ENCODE measurements at regions not wholly inside any gene's neighbourhood (a gene's known extent, or its start where the extent isn't known, plus 50 kb on each side); places are given as distances from the start of the nearest gene placed in this dataset.

DNA sequence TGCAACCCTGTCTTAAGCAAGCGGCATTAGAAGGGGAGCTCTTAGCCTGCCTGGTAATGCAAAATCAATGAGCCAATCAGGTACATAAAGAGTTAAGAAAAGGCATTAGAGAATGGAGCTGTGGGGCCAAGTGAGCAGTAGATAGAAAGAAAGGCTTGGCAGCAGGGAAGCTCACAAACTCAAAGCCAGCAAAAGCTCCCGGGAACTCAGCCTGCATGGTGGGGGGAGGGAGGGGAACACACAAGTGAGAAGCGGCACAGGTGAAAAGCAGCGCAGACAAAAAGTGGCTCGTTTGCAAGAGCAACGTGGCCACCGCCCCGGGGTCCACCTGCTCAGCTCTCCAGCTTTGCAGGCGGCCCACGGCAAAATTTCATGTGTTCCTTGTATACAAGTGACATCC, 818.5 kb downstream of the FAM133A start:
- no peaks in the 10 kb centered on the region for H3K36me3 ChIP-seq
- TF ChIP-seq POLR2AphosphoS5 (IDR thresholded peaks at IDR 0.05) = no peak
- TF ChIP-seq, protein P1, sequence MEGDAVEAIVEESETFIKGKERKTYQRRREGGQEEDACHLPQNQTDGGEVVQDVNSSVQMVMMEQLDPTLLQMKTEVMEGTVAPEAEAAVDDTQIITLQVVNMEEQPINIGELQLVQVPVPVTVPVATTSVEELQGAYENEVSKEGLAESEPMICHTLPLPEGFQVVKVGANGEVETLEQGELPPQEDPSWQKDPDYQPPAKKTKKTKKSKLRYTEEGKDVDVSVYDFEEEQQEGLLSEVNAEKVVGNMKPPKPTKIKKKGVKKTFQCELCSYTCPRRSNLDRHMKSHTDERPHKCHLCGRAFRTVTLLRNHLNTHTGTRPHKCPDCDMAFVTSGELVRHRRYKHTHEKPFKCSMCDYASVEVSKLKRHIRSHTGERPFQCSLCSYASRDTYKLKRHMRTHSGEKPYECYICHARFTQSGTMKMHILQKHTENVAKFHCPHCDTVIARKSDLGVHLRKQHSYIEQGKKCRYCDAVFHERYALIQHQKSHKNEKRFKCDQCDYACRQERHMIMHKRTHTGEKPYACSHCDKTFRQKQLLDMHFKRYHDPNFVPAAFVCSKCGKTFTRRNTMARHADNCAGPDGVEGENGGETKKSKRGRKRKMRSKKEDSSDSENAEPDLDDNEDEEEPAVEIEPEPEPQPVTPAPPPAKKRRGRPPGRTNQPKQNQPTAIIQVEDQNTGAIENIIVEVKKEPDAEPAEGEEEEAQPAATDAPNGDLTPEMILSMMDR (IDR thresholded peaks at IDR 0.05) = no peak
- TF ChIP-seq EP300 (IDR thresholded peaks at IDR 0.05) = no peak
- no peak for TF ChIP-seq POLR2A (IDR thresholded peaks at IDR 0.05)
- no peak overlapping the region for H3K4me3 ChIP-seq
- no peak for DNase-seq (ENCODE audit: low spot score in 2 of 2)
- no peaks in the 10 kb centered on the region for H3K9me3 ChIP-seq
- H3K4me1 ChIP-seq = no peaks in the 10 kb centered on the region
- 51% methylated on average over 10 of the region's 10 CpGs for WGBS
- H3K27me3 ChIP-seq = no peaks in the 10 kb centered on the region
- no peak overlapping the region for H3K27ac ChIP-seq

- WGBS = 67% methylated on average over 6 of the region's 6 CpGs
- no peak for DNase-seq (ENCODE audit: low spot score in 2 of 2)
- Histone ChIP-seq H3K27me3 (no peaks in the 10 kb centered on the region), H3K4me3 (no peak overlapping the region), H3K9me3 (no peaks in the 10 kb centered on the region), H3K36me3 (no peaks in the 10 kb centered on the region), H3K27ac (no peak overlapping the region), H3K4me1 (no peaks in the 10 kb centered on the region)
- TF ChIP-seq POLR2A (IDR thresholded peaks at IDR 0.05) (no peak), EP300 (IDR thresholded peaks at IDR 0.05) (no peak), POLR2AphosphoS5 (IDR thresholded peaks at IDR 0.05) (no peak)
- TF ChIP-seq, protein P1 (IDR thresholded peaks at IDR 0.05) = no peak
Observed at GRCh38 chrX:94493405-94493804, 819.4 kb downstream of the FAM133A start.

DNA sequence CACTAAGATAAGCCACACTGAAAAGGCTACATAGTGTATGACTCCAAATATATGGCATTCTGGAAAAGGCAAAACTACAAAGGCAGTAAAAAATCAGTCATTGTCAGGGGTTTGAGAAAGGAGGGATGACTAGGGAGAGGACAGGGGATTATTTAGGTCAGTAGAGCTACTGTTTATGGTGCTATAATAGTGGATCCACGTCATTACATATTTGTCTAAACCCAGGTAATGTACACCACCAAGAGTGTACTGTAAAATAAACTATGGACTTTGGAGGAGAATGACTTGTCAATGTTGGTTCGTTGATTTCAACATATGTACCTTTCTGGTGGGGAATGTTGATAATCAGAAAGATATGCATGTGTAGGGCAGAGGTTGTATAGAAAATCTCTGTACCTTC, 837.6 kb downstream of the FAM133A start:
- WGBS = 52% methylated on average over 2 of the region's 2 CpGs
- Histone ChIP-seq H3K4me3 (no peak overlapping the region), H3K27ac (no peak overlapping the region), H3K4me1 (no peaks in the 10 kb centered on the region), H3K27me3 (no peaks in the 10 kb centered on the region), H3K36me3 (no peaks in the 10 kb centered on the region), H3K9me3 (no peaks in the 10 kb centered on the region)
- no peak for TF ChIP-seq EP300 (IDR thresholded peaks at IDR 0.05)
- no peak for TF ChIP-seq POLR2A (IDR thresholded peaks at IDR 0.05)
- TF ChIP-seq POLR2AphosphoS5 (IDR thresholded peaks at IDR 0.05) = no peak
- TF ChIP-seq, protein P1 (IDR thresholded peaks at IDR 0.05) = no peak
- DNase-seq (ENCODE audit: low spot score in 2 of 2) = no peak

DNA sequence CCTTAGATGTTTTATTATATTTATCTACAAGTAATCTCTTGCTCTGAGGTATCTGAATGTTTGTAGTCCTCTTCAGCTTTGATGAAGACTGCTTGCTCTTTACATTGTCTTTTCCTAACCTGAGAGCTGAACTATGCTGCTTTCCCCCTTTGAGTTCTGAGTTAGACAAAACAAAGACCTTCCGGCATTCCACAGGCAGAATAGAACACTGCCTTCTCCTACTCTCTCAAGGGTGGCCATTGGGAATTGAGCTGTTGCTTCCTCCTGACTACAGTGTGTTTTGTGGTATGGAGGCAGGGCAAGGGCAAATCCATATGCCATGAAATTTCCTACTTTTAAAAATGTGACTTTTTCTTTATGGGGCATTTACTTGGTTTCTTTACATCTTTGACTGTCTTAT, 841.0 kb downstream of the FAM133A start:
- Histone ChIP-seq H3K4me1 (no peaks in the 10 kb centered on the region), H3K36me3 (no peaks in the 10 kb centered on the region), H3K9me3 (no peaks in the 10 kb centered on the region), H3K27me3 (no peaks in the 10 kb centered on the region), H3K4me3 (no peak overlapping the region), H3K27ac (no peak overlapping the region)
- WGBS = 75% methylated on average over 1 of the region's 1 CpG
- no peak for DNase-seq (ENCODE audit: low spot score in 2 of 2)
- TF ChIP-seq POLR2AphosphoS5 (IDR thresholded peaks at IDR 0.05) (no peak), EP300 (IDR thresholded peaks at IDR 0.05) (no peak), POLR2A (IDR thresholded peaks at IDR 0.05) (no peak)
- TF ChIP-seq, protein P1 (IDR thresholded peaks at IDR 0.05) = no peak

DNA sequence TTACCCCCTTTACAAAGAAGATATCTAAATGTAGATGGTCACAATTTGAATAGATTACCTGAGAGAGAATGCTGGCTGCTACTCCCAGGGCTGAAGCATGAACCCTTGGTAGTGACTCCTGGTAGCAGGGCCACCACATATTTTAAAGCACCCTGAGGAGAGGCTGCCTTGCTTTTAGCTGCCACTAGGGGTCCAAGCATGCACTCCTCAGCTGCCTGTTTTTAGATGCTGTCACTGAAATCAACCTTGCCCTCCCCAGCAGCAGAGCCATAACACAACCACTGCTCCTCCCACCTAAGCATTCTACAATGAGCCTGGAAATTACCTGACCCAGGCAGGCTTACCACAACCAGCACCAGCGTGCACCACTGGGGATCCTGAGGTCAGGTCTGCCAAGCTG, 850.9 kb downstream of the FAM133A start:
- TF ChIP-seq, protein P1 (IDR thresholded peaks at IDR 0.05) = no peak
- TF ChIP-seq POLR2A (IDR thresholded peaks at IDR 0.05) = no peak
- TF ChIP-seq POLR2AphosphoS5 (IDR thresholded peaks at IDR 0.05) = no peak
- TF ChIP-seq EP300 (IDR thresholded peaks at IDR 0.05) = no peak
- WGBS = 44% methylated on average over 1 of the region's 1 CpG
- no peak overlapping the region for H3K27ac ChIP-seq
- H3K9me3 ChIP-seq = no peaks in the 10 kb centered on the region
- no peak for DNase-seq (ENCODE audit: low spot score in 2 of 2)
- H3K4me1 ChIP-seq = no peaks in the 10 kb centered on the region
- no peak overlapping the region for H3K4me3 ChIP-seq
- H3K36me3 ChIP-seq = no peaks in the 10 kb centered on the region
- H3K27me3 ChIP-seq = no peaks in the 10 kb centered on the region
